ENCODE measurements at regions not wholly inside any gene's neighbourhood (a gene's known extent, or its start where the extent isn't known, plus 50 kb on each side); places are given as distances from the start of the nearest gene placed in this dataset.

DNA sequence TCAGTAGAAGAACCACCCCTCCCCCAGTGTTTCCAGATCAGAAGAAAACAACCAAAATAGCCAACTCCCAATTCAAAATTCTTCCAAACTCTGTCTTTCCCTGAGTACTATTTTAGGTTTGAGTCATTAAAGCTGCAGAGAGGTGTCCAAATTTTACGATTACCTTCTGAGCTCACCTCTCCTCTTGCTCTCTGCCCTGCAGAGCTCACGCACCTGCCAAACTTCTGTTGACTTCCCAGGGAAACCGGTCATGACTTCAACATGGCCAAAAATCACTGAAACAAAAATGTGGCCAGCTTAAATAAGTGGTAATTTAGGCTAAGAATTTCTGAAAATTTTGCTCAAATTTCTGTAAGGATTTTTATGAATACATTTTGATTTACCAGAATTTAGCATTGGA is 70.9 kb upstream of the OTX2 start:
- TF ChIP-seq POLR2A (IDR thresholded peaks at IDR 0.05; ENCODE audit: low read length) (no peak), GATA1 (IDR thresholded peaks at IDR 0.05; ENCODE audit: low read depth, low read length) (no peak)
